OCI-LY3 (cell line): ENCODE measurements at regions not wholly inside any gene's neighbourhood (a gene's known extent, or its start where the extent isn't known, plus 50 kb on each side); places are given as distances from the start of the nearest gene placed in this dataset.

Source experiments
- CTCF ChIP-seq: fragments of 200-600, 300-600 bp; sonication (generic); IDR thresholded peaks from 2 replicates; pipeline ENCODE4 v1.5.1; 2014; ENCODE audit warnings: antibody characterized with exemption, low read length, low read depth
- EZH2phosphoT487 ChIP-seq: fragments of 200-600 bp; shearing (Covaris generic); IDR thresholded peaks from 2 replicates; pipeline ENCODE4 v1.6.1; 2018; ENCODE audit warnings: antibody characterized with exemption, mixed run types, low read depth

- no peak for TF ChIP-seq CTCF
- no peak for TF ChIP-seq EZH2phosphoT487
Measured at GRCh38 chr13:109326601-109327000, 459.8 kb downstream of the IRS2 start.
